ENCODE measurements at regions not wholly inside any gene's neighbourhood (a gene's known extent, or its start where the extent isn't known, plus 50 kb on each side); places are given as distances from the start of the nearest gene placed in this dataset.

DNA sequence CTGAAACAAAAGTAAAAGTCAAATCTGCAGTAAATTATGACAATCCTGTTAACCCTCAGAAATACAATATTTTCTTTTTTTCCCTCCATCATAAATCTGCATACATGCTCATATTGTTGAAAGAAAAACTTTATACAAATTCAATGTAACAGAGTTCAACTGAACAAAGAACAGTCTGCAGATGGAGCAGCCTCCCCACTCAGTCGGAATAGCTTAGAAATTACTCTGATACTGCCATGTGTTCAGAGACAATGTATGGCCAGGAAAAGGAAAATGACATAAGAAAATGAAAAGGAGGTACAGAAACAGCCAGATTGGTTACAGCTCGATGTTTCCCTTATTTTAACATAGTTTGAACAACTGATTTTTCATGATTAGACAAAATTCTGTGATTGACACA, 651.9 kb upstream of the COBL start:
- TF ChIP-seq, protein P1, sequence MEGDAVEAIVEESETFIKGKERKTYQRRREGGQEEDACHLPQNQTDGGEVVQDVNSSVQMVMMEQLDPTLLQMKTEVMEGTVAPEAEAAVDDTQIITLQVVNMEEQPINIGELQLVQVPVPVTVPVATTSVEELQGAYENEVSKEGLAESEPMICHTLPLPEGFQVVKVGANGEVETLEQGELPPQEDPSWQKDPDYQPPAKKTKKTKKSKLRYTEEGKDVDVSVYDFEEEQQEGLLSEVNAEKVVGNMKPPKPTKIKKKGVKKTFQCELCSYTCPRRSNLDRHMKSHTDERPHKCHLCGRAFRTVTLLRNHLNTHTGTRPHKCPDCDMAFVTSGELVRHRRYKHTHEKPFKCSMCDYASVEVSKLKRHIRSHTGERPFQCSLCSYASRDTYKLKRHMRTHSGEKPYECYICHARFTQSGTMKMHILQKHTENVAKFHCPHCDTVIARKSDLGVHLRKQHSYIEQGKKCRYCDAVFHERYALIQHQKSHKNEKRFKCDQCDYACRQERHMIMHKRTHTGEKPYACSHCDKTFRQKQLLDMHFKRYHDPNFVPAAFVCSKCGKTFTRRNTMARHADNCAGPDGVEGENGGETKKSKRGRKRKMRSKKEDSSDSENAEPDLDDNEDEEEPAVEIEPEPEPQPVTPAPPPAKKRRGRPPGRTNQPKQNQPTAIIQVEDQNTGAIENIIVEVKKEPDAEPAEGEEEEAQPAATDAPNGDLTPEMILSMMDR (IDR thresholded peaks at IDR 0.05; ENCODE audit: insufficient read depth, low read depth, low read length, missing control alignments) = no peak
- DNase-seq (ENCODE audit: low read depth) = no peak
- no peak overlapping the region for H3K4me3 ChIP-seq (ENCODE audit: low read depth, low read length)

DNA sequence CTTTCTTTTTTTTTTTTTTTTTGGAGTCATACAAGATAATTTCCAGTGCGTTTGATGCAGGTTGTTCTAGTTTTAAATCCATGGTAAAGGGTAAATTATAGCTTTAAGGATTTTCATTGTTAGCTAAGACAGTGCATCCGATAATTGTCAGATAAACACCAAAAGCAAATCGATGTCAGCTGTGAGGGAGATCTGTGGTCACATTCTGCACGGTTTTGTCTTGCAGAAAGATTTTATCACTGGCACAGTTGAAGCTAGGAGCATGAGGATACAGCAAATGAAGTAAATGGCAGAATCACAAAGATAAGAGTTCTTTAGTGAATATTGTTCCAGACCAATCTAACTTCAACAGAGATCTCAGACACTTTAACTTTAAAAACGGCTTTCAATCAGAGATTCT, 648.8 kb upstream of the COBL start:
- DNase-seq (ENCODE audit: low read depth) = no peak
- H3K4me3 ChIP-seq (ENCODE audit: low read depth, low read length) = no peak overlapping the region
- TF ChIP-seq, protein P1 (IDR thresholded peaks at IDR 0.05; ENCODE audit: insufficient read depth, low read depth, low read length, missing control alignments) = no peak

DNA sequence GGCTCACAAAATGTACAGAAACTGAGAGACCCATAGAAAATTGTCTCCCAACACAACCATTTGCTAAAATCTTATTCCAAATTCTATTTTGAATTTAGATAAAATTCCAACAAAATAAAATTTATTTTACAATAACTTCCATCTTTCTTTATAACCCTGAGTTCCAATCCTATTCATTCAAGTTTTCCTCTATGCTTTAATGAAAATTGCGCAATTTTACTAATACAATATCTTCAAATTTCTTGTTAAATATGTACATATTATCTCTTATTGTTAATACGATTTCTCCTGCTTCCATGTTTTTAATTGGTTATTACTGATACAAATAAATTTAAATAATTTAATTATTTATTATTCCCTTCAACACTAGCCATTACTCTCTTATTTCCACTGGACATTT, 645.2 kb upstream of the COBL start:
- H3K4me3 ChIP-seq (ENCODE audit: low read depth, low read length) = no peak overlapping the region
- TF ChIP-seq, protein P1 (IDR thresholded peaks at IDR 0.05; ENCODE audit: insufficient read depth, low read depth, low read length, missing control alignments) = no peak
- no peak for DNase-seq (ENCODE audit: low read depth)

DNA sequence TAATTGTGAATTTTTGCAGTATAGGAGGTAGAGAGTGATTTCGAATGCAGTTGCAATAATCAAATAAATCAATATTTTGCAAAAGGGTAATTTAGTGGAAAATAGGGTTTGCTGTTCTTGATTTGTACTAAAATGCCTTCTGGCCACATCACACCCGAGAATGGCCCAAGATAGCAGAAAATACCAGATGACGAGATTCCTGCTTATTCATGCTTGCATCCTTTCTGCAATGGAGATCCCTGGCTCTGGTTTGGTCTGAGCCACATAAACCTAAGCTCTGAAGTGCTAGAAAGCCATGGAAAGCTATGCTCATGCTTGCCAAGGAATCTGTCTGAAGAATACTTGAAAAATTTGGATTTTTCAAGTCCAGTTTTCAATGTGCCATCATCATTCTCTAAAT, 634.2 kb upstream of the COBL start:
- DNase-seq (ENCODE audit: low read depth) = no peak
- no peak overlapping the region for H3K4me3 ChIP-seq (ENCODE audit: low read depth, low read length)
- TF ChIP-seq, protein P1 (IDR thresholded peaks at IDR 0.05; ENCODE audit: insufficient read depth, low read depth, low read length, missing control alignments) = no peak

DNA sequence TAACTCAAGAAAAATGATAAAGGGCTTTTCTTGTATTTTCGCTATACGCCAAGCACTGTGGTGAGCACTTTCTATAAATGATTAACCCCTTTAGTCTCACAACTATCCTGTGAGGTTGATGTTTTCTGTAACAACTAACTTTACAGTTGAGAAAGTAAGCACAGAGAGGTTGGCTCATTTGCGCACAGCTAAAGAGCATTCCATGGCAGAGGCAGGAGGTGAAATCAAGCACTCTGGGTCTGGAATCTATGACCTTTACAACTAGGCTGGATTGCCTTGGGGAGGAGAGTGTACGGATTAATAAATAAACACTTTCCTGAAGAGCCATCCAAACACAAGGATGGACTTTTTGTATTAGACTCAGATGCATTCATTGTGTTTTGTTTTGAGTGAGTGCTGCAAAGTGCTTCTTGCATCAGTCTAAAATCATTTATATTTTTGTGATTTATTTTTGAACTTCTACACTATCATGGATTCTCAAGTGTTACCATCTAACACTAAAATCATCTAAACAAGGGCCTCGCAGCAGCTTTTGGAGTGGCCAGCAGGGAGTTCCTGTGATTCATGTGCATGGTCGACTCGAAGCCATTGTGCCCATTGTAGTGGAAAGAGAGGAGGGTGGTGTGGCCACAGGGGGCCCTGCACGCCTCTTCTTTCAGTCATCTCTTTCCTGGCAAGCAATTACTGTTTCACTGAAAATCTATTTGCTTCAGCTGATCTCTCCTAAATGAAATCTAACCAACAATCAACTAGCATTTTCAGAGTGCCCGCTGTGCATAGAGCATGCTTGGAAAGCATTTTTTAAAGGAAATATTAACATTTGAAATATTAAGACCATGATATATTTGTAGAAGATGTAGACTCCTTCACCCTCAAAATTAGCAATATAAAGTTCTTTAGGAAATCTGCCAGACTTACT, 633.4 kb upstream of the COBL start:
- TF ChIP-seq, protein P1 (IDR thresholded peaks at IDR 0.05; ENCODE audit: insufficient read depth, low read depth, low read length, missing control alignments) = no peak
- no peak for DNase-seq (ENCODE audit: low read depth)
- H3K4me3 ChIP-seq (ENCODE audit: low read depth, low read length) = no peak overlapping the region

DNA sequence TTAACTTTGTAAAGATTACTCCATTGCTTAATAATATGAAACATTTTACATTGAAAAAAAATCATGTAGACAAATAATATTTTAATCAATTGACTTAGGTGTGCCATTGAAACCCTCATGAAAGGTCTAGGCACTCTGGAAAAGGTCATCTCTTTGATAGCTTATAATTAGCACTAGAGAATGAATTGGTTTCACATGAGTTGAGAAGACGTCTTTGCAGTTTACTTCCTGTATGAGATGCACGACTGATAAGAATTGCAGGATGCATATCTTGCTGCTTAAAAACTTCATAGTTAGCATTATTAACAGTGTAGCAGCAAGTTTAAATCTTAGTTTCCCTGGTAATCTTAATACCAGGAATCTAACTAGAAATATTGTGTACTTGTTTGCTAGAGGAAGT, 614.2 kb upstream of the COBL start:
- DNase-seq (ENCODE audit: low read depth) = no peak
- no peak overlapping the region for H3K4me3 ChIP-seq (ENCODE audit: low read depth, low read length)
- TF ChIP-seq, protein P1 (IDR thresholded peaks at IDR 0.05; ENCODE audit: insufficient read depth, low read depth, low read length, missing control alignments) = no peak

GRCh38 chr7:51929818-51930217, 613.2 kb upstream of the COBL start:
- DNase-seq (ENCODE audit: low read depth) = no peak
- no peak overlapping the region for H3K4me3 ChIP-seq (ENCODE audit: low read depth, low read length)
- TF ChIP-seq, protein P1 (IDR thresholded peaks at IDR 0.05; ENCODE audit: insufficient read depth, low read depth, low read length, missing control alignments) = no peak

Data from GM12865 (cell line).